ENCODE measurements at regions not wholly inside any gene's neighbourhood (a gene's known extent, or its start where the extent isn't known, plus 50 kb on each side); places are given as distances from the start of the nearest gene placed in this dataset.

DNA sequence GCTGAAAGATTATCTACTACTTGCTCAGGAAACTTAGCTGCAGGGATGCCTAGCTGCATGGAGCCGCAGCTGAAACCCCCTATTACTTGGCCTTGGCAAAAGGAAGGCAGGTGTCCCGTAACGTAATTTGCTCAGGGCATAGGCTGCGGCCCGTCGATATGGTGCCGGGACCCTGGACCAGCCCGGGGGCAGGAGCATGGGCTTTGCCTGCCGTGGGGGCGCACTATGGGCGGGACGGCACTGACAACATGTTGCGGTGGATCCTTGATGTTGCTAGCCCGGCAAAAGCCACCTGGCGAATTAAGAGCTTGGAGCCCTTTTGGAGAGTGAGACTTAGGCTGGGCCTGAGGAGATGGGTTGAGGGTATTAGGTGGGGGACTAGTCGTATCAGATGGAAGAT lies 1551.2 kb downstream of the AACS start:
- 96% methylated on average over 16 of the region's 16 CpGs for WGBS (ENCODE audit: insufficient coverage)
- no peak overlapping the region for H2AFZ ChIP-seq (ENCODE audit: insufficient read depth, low read depth, low read length, poor library complexity, severe bottlenecking)
- H3K27ac ChIP-seq (ENCODE audit: low read length in 2 of 2), result no peak overlapping the region
- no peak overlapping the region for H3K9ac ChIP-seq (ENCODE audit: low read length)
- H3K4me2 ChIP-seq (replicated peaks; ENCODE audit: low read depth, low read length, poor library complexity, severe bottlenecking), result no peak overlapping the region
- POLR2A ChIA-PET, result no interaction called here
- H3K27me3 ChIP-seq (replicated peaks in 1 of 4; ENCODE audit: control extremely low read depth in 1 of 4, control insufficient read depth in 3 of 4, insufficient read depth in 4 of 4, low read length in 3 of 4), result no peaks in the 10 kb centered on the region
- no peaks in the 10 kb centered on the region for H3K4me1 ChIP-seq (ENCODE audit: control insufficient read depth in 2 of 2, insufficient read depth in 2 of 2, low read length in 2 of 2)
- intact Hi-C loops (cut with micrococcal nuclease), result no loop called here
- H3K4me1 Mint-ChIP-seq, result no peaks in the 10 kb centered on the region
- ATAC-seq (ENCODE audit: low read depth) (no peak), DNase-seq (no peak)
- TF ChIP-seq EZH2 (IDR thresholded peaks at IDR 0.05; ENCODE audit: borderline replicate concordance, insufficient read depth, low read depth, low read length, poor library complexity, severe bottlenecking), result no peak
- TF ChIP-seq, protein P1, sequence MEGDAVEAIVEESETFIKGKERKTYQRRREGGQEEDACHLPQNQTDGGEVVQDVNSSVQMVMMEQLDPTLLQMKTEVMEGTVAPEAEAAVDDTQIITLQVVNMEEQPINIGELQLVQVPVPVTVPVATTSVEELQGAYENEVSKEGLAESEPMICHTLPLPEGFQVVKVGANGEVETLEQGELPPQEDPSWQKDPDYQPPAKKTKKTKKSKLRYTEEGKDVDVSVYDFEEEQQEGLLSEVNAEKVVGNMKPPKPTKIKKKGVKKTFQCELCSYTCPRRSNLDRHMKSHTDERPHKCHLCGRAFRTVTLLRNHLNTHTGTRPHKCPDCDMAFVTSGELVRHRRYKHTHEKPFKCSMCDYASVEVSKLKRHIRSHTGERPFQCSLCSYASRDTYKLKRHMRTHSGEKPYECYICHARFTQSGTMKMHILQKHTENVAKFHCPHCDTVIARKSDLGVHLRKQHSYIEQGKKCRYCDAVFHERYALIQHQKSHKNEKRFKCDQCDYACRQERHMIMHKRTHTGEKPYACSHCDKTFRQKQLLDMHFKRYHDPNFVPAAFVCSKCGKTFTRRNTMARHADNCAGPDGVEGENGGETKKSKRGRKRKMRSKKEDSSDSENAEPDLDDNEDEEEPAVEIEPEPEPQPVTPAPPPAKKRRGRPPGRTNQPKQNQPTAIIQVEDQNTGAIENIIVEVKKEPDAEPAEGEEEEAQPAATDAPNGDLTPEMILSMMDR (IDR thresholded peaks at IDR 0.05), result no peak
- H3K4me3 Mint-ChIP-seq, result no peak overlapping the region
- CTCF ChIA-PET, result no interaction called here
- peaks cover 9% of the 10 kb centered on the region for H3K9me3 Mint-ChIP-seq (ENCODE audit: insufficient read depth)
- H3K9me3 ChIP-seq (ENCODE audit: control extremely low read depth in 1 of 3, control insufficient read depth in 2 of 3, insufficient read depth in 1 of 3, low read length in 2 of 3), result peaks cover 0 to 18% (median 14%) of the 10 kb centered on the region in 3 donors
- no peaks in the 10 kb centered on the region for H3K36me3 ChIP-seq (replicated peaks in 1 of 2; ENCODE audit: control extremely low read depth in 1 of 2, control insufficient read depth in 1 of 2, extremely low read depth in 1 of 2, insufficient read depth in 2 of 2, low read length in 1 of 2)
- H4K20me1 ChIP-seq (ENCODE audit: control insufficient read depth, insufficient read depth, low read length, poor library complexity, severe bottlenecking), result no peaks in the 10 kb centered on the region
- H3K4me3 ChIP-seq (ENCODE audit: control extremely low read depth in 1 of 5, extremely low read depth in 1 of 5, insufficient read depth in 1 of 5, low read depth in 2 of 5, low read length in 4 of 5), result no peak overlapping the region
- no peaks in the 10 kb centered on the region for H3K79me2 ChIP-seq (ENCODE audit: control insufficient read depth, insufficient read depth, low read length)
- no peaks in the 10 kb centered on the region for H3K27me3 Mint-ChIP-seq
- H3K27ac Mint-ChIP-seq, result no peak overlapping the region

DNA sequence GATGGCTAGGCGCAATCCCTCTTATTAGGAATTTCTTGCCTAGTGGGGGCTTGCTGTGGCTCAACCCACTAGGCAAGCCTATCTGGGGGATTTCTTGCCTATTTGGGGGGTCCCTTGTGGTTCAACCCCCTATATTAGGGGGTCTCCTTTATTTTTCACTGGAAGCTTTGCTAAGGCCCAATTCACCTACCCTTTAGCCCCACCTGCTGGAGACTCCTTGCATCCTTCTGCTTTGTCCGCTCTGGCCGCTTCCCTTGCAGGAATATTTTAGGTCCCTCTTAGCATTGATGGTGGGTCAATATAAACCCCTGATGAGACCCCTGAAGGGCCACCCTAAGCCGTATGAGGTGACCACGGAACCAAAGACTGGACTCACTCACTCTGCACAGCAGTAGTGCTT lies 1552.1 kb downstream of the AACS start:
- Mint-ChIP-seq H3K9me3 (ENCODE audit: insufficient read depth) (peaks cover 9% of the 10 kb centered on the region), H3K27me3 (no peaks in the 10 kb centered on the region), H3K27ac (no peak overlapping the region), H3K4me1 (no peaks in the 10 kb centered on the region), H3K4me3 (no peak overlapping the region)
- Histone ChIP-seq H4K20me1 (ENCODE audit: control insufficient read depth, insufficient read depth, low read length, poor library complexity, severe bottlenecking) (no peaks in the 10 kb centered on the region), H2AFZ (ENCODE audit: insufficient read depth, low read depth, low read length, poor library complexity, severe bottlenecking) (no peak overlapping the region), H3K27me3 (replicated peaks in 1 of 4; ENCODE audit: control extremely low read depth in 1 of 4, control insufficient read depth in 3 of 4, insufficient read depth in 4 of 4, low read length in 3 of 4) (no peaks in the 10 kb centered on the region), H3K27ac (ENCODE audit: low read length in 2 of 2) (no peak overlapping the region), H3K36me3 (replicated peaks in 1 of 2; ENCODE audit: control extremely low read depth in 1 of 2, control insufficient read depth in 1 of 2, extremely low read depth in 1 of 2, insufficient read depth in 2 of 2, low read length in 1 of 2) (no peaks in the 10 kb centered on the region), H3K4me3 (ENCODE audit: control extremely low read depth in 1 of 5, extremely low read depth in 1 of 5, insufficient read depth in 1 of 5, low read depth in 2 of 5, low read length in 4 of 5) (no peak overlapping the region), H3K4me2 (replicated peaks; ENCODE audit: low read depth, low read length, poor library complexity, severe bottlenecking) (no peak overlapping the region), H3K9ac (ENCODE audit: low read length) (no peak overlapping the region), H3K9me3 (ENCODE audit: control extremely low read depth in 1 of 3, control insufficient read depth in 2 of 3, insufficient read depth in 1 of 3, low read length in 2 of 3) (peaks cover 0 to 18% (median 11%) of the 10 kb centered on the region in 3 donors), H3K4me1 (ENCODE audit: control insufficient read depth in 2 of 2, insufficient read depth in 2 of 2, low read length in 2 of 2) (no peaks in the 10 kb centered on the region), H3K79me2 (ENCODE audit: control insufficient read depth, insufficient read depth, low read length) (no peaks in the 10 kb centered on the region)
- intact Hi-C loops (cut with micrococcal nuclease), result no loop called here
- ATAC-seq (ENCODE audit: low read depth), result no peak
- TF ChIP-seq, protein P1 (IDR thresholded peaks at IDR 0.05), result no peak
- TF ChIP-seq EZH2 (IDR thresholded peaks at IDR 0.05; ENCODE audit: borderline replicate concordance, insufficient read depth, low read depth, low read length, poor library complexity, severe bottlenecking), result no peak
- no peak for DNase-seq
- WGBS (ENCODE audit: insufficient coverage), result 90% methylated on average over 2 of the region's 5 CpGs
- CTCF ChIA-PET, result no interaction called here
- POLR2A ChIA-PET, result no interaction called here

Measured in B cell (primary cell).